B cell (primary cell): ENCODE measurements at regions not wholly inside any gene's neighbourhood (a gene's known extent, or its start where the extent isn't known, plus 50 kb on each side); places are given as distances from the start of the nearest gene placed in this dataset.

Experiments
- ATAC-seq: fragments of 200-7000 bp; cut with Tn5 transposase; one replicate; pipeline ENCODE4 v1.10.0; 2021; ENCODE audit warnings: low read depth, mild to moderate bottlenecking, moderate number of reproducible peaks, moderate library complexity
- CTCF ChIA-PET: fragments of 350-600 bp; sonication (Branson Sonifier 250); formaldehyde crosslinking; loops from one replicate; lab custom pipeline; 2021; ENCODE audit warnings: antibody characterized with exemption, inconsistent platforms; lab: Charles Lee
- POLR2A ChIA-PET: fragments of 350-600 bp; sonication (Branson Sonifier 250); formaldehyde crosslinking; loops from one replicate; lab custom pipeline; 2021; ENCODE audit warnings: antibody characterized with exemption; lab: Charles Lee
- DNase-seq: peaks from one replicate; pipeline ENCODE4 v3.0.0; 2013
- H2AFZ ChIP-seq: 2 replicates; pipeline ENCODE4 v1.6.1; 2012; ENCODE audit warnings: mild to moderate bottlenecking, low read depth, low read length; ENCODE audit not compliant: insufficient read depth, poor library complexity, severe bottlenecking
- H3K27ac ChIP-seq, 2 donors: 1 replicate in 1 of 2; 2 replicates in 1 of 2; pipeline ENCODE4 v1.5.1; 2012 to 2013; ENCODE audit warnings: low read length in 2 of 2, mild to moderate bottlenecking in 2 of 2, moderate library complexity in 1 of 2
- H3K27me3 ChIP-seq, 4 experiments: fragments of 200-600 bp in 1 of 4; sonication (generic) in 1 of 4; replicated peaks in 1 of 4; 1 replicate in 2 of 4; 2 replicates in 2 of 4; pipeline versions ENCODE4 v1.6.1 to v1.7.0; 2013 to 2016; ENCODE audit warnings: low read length in 3 of 4, mild to moderate bottlenecking in 2 of 4, mixed read lengths in 1 of 4, moderate library complexity in 1 of 4; ENCODE audit not compliant: insufficient read depth in 4 of 4, control insufficient read depth in 3 of 4; ENCODE audit errors: control extremely low read depth in 1 of 4
- H3K36me3 ChIP-seq, 2 experiments: replicated peaks in 1 of 2; 1 replicate in 1 of 2; 2 replicates in 1 of 2; pipeline versions ENCODE4 v1.6.1 to v1.7.1; 2013; ENCODE audit warnings: low read length in 1 of 2; ENCODE audit not compliant: insufficient read depth in 2 of 2, control insufficient read depth in 1 of 2; ENCODE audit errors: control extremely low read depth in 1 of 2, extremely low read depth in 1 of 2
- H3K4me1 ChIP-seq, 2 donors: fragments of 200-600 bp in 1 of 2; sonication (generic) in 1 of 2; 1 replicate in 1 of 2; 2 replicates in 1 of 2; pipeline versions ENCODE4 v1.5.1 to v1.6.1; 2013 to 2017; ENCODE audit warnings: low read length in 2 of 2; ENCODE audit not compliant: control insufficient read depth in 2 of 2, insufficient read depth in 2 of 2
- H3K4me2 ChIP-seq: replicated peaks from 2 replicates; pipeline ENCODE3; 2012; ENCODE audit warnings: mild to moderate bottlenecking, low read depth, low read length; ENCODE audit not compliant: poor library complexity, severe bottlenecking
- H3K4me3 ChIP-seq, 5 experiments: fragments of 200-600 bp in 1 of 5; sonication (generic) in 1 of 5; 1 replicate in 3 of 5; 2 replicates in 2 of 5; pipeline versions ENCODE4 v1.5.1 to v1.7.0; 2011 to 2016; ENCODE audit warnings: low read length in 4 of 5, mild to moderate bottlenecking in 4 of 5, low read depth in 2 of 5, control low read depth in 1 of 5, moderate library complexity in 1 of 5; ENCODE audit not compliant: insufficient read depth in 1 of 5; ENCODE audit errors: control extremely low read depth in 1 of 5, extremely low read depth in 1 of 5
- H3K79me2 ChIP-seq: fragments of 200-600 bp; sonication (generic); one replicate; pipeline ENCODE4 v1.6.0; 2016; ENCODE audit warnings: low read length; ENCODE audit not compliant: control insufficient read depth, insufficient read depth
- H3K9ac ChIP-seq: fragments of 200-600 bp; sonication (generic); 2 replicates; pipeline ENCODE4 v1.6.1; 2017; ENCODE audit warnings: mild to moderate bottlenecking, low read length, moderate library complexity
- H3K9me3 ChIP-seq, 3 donors: one replicate each; pipeline versions ENCODE4 v1.6.1 to v1.7.1; 2013; ENCODE audit warnings: low read length in 2 of 3; ENCODE audit not compliant: control insufficient read depth in 2 of 3, insufficient read depth in 1 of 3; ENCODE audit errors: control extremely low read depth in 1 of 3
- H4K20me1 ChIP-seq: 2 replicates; pipeline ENCODE4 v1.6.0; 2012; ENCODE audit warnings: mild to moderate bottlenecking, low read length; ENCODE audit not compliant: insufficient read depth, control insufficient read depth, poor library complexity, severe bottlenecking
- H3K27ac Mint-ChIP-seq: one replicate; pipeline ENCODE4 v1.8.0; 2021; ENCODE audit warnings: mixed read lengths
- H3K27me3 Mint-ChIP-seq: one replicate; pipeline ENCODE4 v1.8.0; 2021; ENCODE audit warnings: mixed read lengths
- H3K4me1 Mint-ChIP-seq: one replicate; pipeline ENCODE4 v1.8.0; 2021; ENCODE audit warnings: mixed read lengths
- H3K4me3 Mint-ChIP-seq: one replicate; pipeline ENCODE4 v1.8.0; 2021; ENCODE audit warnings: mixed read lengths
- H3K9me3 Mint-ChIP-seq: one replicate; pipeline ENCODE4 v1.8.0; 2022; ENCODE audit warnings: mixed read lengths; ENCODE audit not compliant: insufficient read depth
- CTCF ChIP-seq: fragments of 200-600 bp; IDR thresholded peaks from one replicate; pipeline ENCODE4 v1.8.0; 2022; ENCODE audit warnings: antibody characterized with exemption, mild to moderate bottlenecking
- EZH2 ChIP-seq: IDR thresholded peaks from 2 replicates; pipeline ENCODE4 v1.6.1; 2012; ENCODE audit warnings: borderline replicate concordance, low read depth, mild to moderate bottlenecking, moderate library complexity, low read length; ENCODE audit not compliant: insufficient read depth, poor library complexity, severe bottlenecking
- WGBS: methylation state at CpG from one replicate; pipeline ENCODE4 v1.1.5; 2013; ENCODE audit warnings: missing lambda C conversion rate; ENCODE audit not compliant: insufficient coverage; 5-methylcytosine and 5-hydroxymethylcytosine counted together
- intact Hi-C: fragments of 100-400 bp; cut with micrococcal nuclease; formaldehyde crosslinking; loops from one replicate; pipeline ENCODE4 v1.10.0; 2022

GRCh38 chr6:81863123-81863522, 110.6 kb upstream of the TENT5A start:
- DNase-seq (no peak), ATAC-seq (no peak)
- H3K27me3 Mint-ChIP-seq, result no peaks in the 10 kb centered on the region
- Histone ChIP-seq H3K9me3 (no peaks in the 10 kb centered on the region), H3K27ac (no peak overlapping the region), H3K4me2 (no peak overlapping the region), H3K9ac (no peak overlapping the region), H3K4me1 (no peaks in the 10 kb centered on the region), H3K79me2 (no peaks in the 10 kb centered on the region), H3K27me3 (no peaks in the 10 kb centered on the region), H4K20me1 (no peaks in the 10 kb centered on the region), H2AFZ (no peak overlapping the region), H3K4me3 (no peak overlapping the region), H3K36me3 (no peaks in the 10 kb centered on the region)
- H3K4me3 Mint-ChIP-seq, result no peak overlapping the region
- no peaks in the 10 kb centered on the region for H3K9me3 Mint-ChIP-seq
- ChIA-PET CTCF (no interaction called here), POLR2A (no interaction called here)
- TF ChIP-seq EZH2 (no peak), CTCF (no peak)
- H3K27ac Mint-ChIP-seq, result no peak overlapping the region
- no peaks in the 10 kb centered on the region for H3K4me1 Mint-ChIP-seq
- intact Hi-C loops, result no loop called here
- 60% methylated on average over 1 of the region's 1 CpG for whole genome bisulfite sequencing

GRCh38 chr6:81861281-81861680, 108.8 kb upstream of the TENT5A start:
- H3K27ac ChIP-seq, result no peak overlapping the region
- no peak overlapping the region for H3K4me3 Mint-ChIP-seq
- H3K9me3 ChIP-seq, result no peaks in the 10 kb centered on the region
- no peaks in the 10 kb centered on the region for H4K20me1 ChIP-seq
- WGBS, result no CpG with 5 or more reads among the region's 1 CpG
- H3K36me3 ChIP-seq, result no peaks in the 10 kb centered on the region
- H3K27me3 ChIP-seq, result no peaks in the 10 kb centered on the region
- H3K9me3 Mint-ChIP-seq, result no peaks in the 10 kb centered on the region
- no peaks in the 10 kb centered on the region for H3K4me1 ChIP-seq
- H3K4me1 Mint-ChIP-seq, result no peaks in the 10 kb centered on the region
- H3K4me3 ChIP-seq, result no peak overlapping the region
- intact Hi-C loops, result no loop called here
- TF ChIP-seq CTCF (no peak), EZH2 (no peak)
- no peak overlapping the region for H3K27ac Mint-ChIP-seq
- no peaks in the 10 kb centered on the region for H3K27me3 Mint-ChIP-seq
- ChIA-PET POLR2A (no interaction called here), CTCF (no interaction called here)
- DNase-seq (no peak), ATAC-seq (no peak)
- H3K79me2 ChIP-seq, result no peaks in the 10 kb centered on the region
- H3K4me2 ChIP-seq, result no peak overlapping the region
- no peak overlapping the region for H3K9ac ChIP-seq
- H2AFZ ChIP-seq, result no peak overlapping the region
